Ectodermal cell (in vitro differentiated cells): ENCODE measurements at regions not wholly inside any gene's neighbourhood (a gene's known extent, or its start where the extent isn't known, plus 50 kb on each side); places are given as distances from the start of the nearest gene placed in this dataset.
"Not testable (repeated sequence)": the region's sequence is repeated elsewhere in the genome, so short reads cannot be mapped to it uniquely, and the experiment has no call there.

Experiments
- H3K27ac ChIP-seq: 2 replicates; pipeline ENCODE4 v1.7.0; 2013; ENCODE audit warnings: mild to moderate bottlenecking, low read depth, low read length; ENCODE audit not compliant: insufficient read depth, poor library complexity, severe bottlenecking
- H3K27me3 ChIP-seq: 2 replicates; pipeline ENCODE4 v1.7.0; 2013; ENCODE audit warnings: mild to moderate bottlenecking, low read length; ENCODE audit not compliant: insufficient read depth, control insufficient read depth, poor library complexity, severe bottlenecking
- H3K36me3 ChIP-seq: one replicate; pipeline ENCODE4 v1.7.0; 2013; ENCODE audit warnings: low read length; ENCODE audit not compliant: control insufficient read depth, insufficient read depth
- H3K4me1 ChIP-seq: one replicate; pipeline ENCODE4 v1.7.0; 2013; ENCODE audit warnings: low read length; ENCODE audit not compliant: control insufficient read depth, insufficient read depth
- H3K4me3 ChIP-seq: 2 replicates; pipeline ENCODE4 v1.7.0; 2013; ENCODE audit warnings: low read depth, low read length, control low read depth; ENCODE audit not compliant: insufficient read depth
- H3K9me3 ChIP-seq: 2 replicates; pipeline ENCODE4 v1.7.0; 2013; ENCODE audit warnings: mild to moderate bottlenecking, low read length, moderate library complexity; ENCODE audit not compliant: control insufficient read depth
- WGBS, 2 experiments: methylation state at CpG; one replicate each; pipeline ENCODE4 v1.1.7; 2013; ENCODE audit warnings: missing lambda C conversion rate in 2 of 2; 5-methylcytosine and 5-hydroxymethylcytosine counted together

DNA sequence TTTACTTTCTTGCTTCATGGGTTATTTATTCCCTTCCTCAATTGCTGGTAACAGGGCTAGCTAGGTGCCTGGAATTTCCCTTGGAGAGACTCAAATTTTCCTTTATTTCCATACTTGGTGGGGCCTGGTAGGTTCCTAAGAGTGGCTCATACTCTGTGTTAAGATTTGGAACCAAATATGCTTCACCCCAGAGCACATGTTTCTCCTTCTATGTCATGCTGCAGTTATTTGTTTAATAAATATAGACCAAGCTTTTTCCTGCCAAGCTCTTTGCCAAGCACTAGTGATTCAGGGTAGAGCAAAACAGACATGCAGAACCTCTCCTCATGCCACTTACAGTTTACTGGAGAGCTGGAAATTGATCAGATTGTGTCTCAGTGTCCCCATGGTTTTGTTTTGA, 290.3 kb upstream of the SGCD start:
- H3K9me3 ChIP-seq = no peaks in the 10 kb centered on the region
- H3K4me1 ChIP-seq = no peaks in the 10 kb centered on the region
- no peaks in the 10 kb centered on the region for H3K36me3 ChIP-seq
- H3K4me3 ChIP-seq = no peak overlapping the region
- H3K27ac ChIP-seq = no peak overlapping the region
- H3K27me3 ChIP-seq = no peaks in the 10 kb centered on the region

DNA sequence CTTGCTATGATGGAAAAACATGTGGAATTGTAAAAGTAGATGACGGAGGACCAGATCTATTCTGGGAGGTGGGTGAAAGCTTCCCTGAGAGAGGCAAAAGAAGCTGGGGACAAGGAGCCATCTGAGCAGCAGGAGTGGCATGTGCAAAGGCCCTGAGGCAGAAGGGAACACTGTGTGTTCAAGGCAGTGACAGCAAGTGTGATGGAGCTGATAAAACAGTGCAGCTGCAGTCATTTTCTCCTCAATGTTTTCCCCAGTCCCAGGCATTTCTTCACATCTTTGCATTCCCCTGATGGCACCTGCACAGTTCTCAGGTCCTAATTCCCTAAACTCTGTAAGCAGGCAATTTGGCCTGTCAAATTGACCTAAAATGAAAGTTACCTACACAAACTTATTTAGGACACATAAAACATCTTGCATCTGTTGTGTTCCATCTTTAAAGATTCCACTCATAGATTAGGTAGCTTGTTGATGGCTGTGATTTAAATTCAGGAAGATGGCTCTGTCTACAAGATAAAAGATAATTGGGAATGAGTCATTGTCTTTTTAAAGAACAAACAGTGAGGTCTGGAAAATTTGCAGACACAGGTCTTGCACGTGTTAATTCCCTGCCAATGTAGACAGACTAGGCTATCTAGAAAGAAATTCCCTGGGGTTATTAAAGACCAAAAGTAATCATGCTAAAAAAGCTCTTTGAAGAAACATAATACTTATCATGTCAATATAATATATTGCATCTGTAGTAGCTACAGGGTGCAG, 289.6 kb upstream of the SGCD start:
- Histone ChIP-seq H3K4me3 (no peak overlapping the region), H3K9me3 (no peaks in the 10 kb centered on the region), H3K27ac (no peak overlapping the region), H3K36me3 (no peaks in the 10 kb centered on the region), H3K4me1 (no peaks in the 10 kb centered on the region), H3K27me3 (no peaks in the 10 kb centered on the region)
- WGBS, 2 experiments = 91 to 92% methylated on average over 2 of the region's 2 CpGs

DNA sequence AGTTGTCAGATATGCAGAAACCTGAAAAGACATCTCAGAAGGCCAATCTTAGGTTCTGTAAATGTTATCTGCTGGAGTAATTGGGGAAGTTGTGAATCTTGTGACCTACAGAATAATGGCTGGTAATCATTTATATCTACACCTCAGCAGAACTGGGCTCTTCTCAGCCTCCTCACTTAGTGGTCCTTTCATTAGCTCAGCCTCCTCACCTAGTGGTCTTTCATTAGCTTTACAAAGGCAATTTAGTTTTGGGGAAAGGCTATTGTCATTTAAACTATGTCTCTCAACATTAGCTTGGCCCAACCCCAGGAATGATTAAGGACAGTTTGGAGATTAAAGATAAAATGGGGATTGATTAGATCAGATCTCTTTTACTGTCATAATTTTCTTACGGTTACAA, 284.2 kb upstream of the SGCD start:
- H3K4me3 ChIP-seq = no peak overlapping the region
- 79 to 100% methylated on average over 1 of the region's 1 CpG for WGBS, 2 experiments
- H3K4me1 ChIP-seq = peaks cover 4% of the 10 kb centered on the region
- no peaks in the 10 kb centered on the region for H3K27me3 ChIP-seq
- no peak overlapping the region for H3K27ac ChIP-seq
- H3K36me3 ChIP-seq = no peaks in the 10 kb centered on the region
- no peaks in the 10 kb centered on the region for H3K9me3 ChIP-seq

DNA sequence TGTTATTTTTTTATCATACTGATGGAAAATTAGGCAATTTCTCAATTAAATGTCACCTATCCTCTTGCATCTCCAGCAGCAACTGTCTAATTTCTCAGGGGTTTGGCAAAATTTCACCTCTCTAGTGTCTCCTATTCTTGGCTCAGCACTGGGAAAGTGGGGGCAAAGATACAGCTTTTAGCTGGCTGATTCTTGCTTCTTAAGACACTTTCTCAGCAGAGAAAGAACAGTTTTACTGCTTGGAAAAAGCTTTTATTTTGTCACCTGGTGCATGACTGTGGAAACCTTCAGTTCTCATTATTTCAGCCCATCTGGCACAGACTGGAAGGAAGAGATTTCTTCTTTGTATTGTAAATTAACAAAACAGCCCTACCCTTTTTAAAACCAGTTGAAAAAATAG, 283.6 kb upstream of the SGCD start:
- no peak overlapping the region for H3K4me3 ChIP-seq
- no peaks in the 10 kb centered on the region for H3K27me3 ChIP-seq
- H3K27ac ChIP-seq = no peak overlapping the region
- no peaks in the 10 kb centered on the region for H3K36me3 ChIP-seq
- no peaks in the 10 kb centered on the region for H3K9me3 ChIP-seq
- H3K4me1 ChIP-seq = peaks cover 4% of the 10 kb centered on the region

DNA sequence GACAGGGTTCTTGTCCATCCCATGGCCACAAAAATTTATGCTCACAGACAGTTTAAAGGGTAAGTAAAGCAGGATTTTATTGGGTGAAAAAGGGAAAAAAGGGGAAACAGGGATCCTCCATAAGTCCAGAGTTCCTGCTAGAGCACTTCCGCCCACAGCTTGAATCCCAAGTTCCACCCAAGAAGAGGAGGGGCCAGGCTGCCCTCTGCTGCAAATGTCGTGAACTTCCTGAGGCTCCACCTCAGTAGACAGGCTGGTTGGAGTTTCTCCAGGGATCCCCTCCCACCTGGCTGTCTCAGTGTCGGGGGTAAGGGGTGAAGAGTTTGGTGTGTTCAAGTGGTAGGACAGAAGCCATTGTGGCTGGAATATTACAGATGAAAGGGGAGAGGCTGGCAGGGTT, 275.0 kb upstream of the SGCD start:
- H3K27me3 ChIP-seq = no peaks in the 10 kb centered on the region
- no peaks in the 10 kb centered on the region for H3K9me3 ChIP-seq
- no peaks in the 10 kb centered on the region for H3K36me3 ChIP-seq
- no peaks in the 10 kb centered on the region for H3K4me1 ChIP-seq
- 65 to 73% methylated on average over 3 of the region's 3 CpGs for WGBS, 2 experiments
- no peak overlapping the region for H3K27ac ChIP-seq
- H3K4me3 ChIP-seq = no peak overlapping the region

DNA sequence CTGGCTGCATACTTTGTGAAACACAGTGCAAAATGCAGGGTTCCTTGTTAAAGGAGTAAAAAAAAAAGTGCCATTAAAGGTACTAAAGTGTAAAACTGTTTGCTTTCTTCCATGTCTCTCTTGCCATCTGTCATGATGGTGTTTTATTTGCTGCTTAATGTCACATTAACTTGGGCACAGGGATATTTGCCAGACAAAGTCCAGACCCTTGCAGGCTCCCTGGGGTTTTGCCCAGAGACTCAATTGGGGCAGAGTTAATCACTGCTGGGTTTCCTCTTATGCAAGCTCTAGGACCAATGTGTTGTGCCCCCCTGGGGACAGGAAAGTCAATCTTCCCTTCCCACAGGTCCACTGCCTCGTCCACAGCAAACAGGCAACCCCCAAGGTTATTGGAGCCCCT, 274.3 kb upstream of the SGCD start:
- no peaks in the 10 kb centered on the region for H3K4me1 ChIP-seq
- H3K4me3 ChIP-seq = no peak overlapping the region
- no peak overlapping the region for H3K27ac ChIP-seq
- H3K9me3 ChIP-seq = no peaks in the 10 kb centered on the region
- no peaks in the 10 kb centered on the region for H3K27me3 ChIP-seq
- no peaks in the 10 kb centered on the region for H3K36me3 ChIP-seq
- WGBS, 2 experiments = 68 to 77% methylated on average over 1 of the region's 1 CpG

DNA sequence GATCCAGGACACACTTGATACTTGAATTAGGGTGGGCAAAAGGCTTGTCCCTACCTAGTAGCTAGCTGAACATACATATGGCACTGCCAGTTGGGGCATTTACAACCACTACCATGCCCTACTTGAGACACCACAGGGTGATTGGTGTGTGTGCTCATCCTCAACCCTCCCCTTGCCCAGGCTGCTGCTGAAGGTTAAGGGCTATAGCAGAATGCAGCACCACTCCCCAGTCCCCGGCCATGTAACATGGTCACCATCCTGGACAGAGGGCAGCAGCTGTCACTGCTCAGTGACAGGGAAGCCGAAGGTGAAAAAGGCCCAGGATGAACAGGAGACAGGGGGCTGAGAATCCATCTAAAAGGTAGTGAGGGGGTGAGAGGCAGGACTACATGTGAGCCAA, 273.9 kb upstream of the SGCD start:
- Histone ChIP-seq H3K27ac (no peak overlapping the region), H3K4me3 (no peak overlapping the region), H3K4me1 (no peaks in the 10 kb centered on the region), H3K9me3 (no peaks in the 10 kb centered on the region), H3K36me3 (no peaks in the 10 kb centered on the region), H3K27me3 (no peaks in the 10 kb centered on the region)
- WGBS, 2 experiments = 92 to 98% methylated on average over 2 of the region's 2 CpGs

DNA sequence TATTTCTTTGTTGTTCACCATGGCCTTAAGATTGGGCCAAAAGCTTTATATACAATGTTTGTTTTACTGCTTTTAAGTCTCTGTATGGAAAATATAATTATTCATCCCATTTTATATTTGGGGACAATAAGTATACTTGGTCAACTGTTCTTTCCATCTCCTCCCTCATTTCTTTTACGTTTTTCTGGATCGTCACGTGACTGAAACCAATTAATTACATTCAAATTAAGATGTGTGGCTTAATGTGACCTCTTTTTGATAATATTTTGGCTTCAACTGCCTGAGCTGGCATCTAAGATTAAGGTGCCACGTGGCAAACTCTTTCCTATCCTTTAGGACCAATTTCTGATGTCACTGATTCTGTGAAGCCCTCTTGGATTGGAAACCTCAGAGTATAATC, 250.1 kb upstream of the SGCD start:
- Histone ChIP-seq H3K36me3 (no peaks in the 10 kb centered on the region), H3K4me1 (no peaks in the 10 kb centered on the region), H3K27ac (no peak overlapping the region), H3K27me3 (no peaks in the 10 kb centered on the region), H3K4me3 (no peak overlapping the region), H3K9me3 (no peaks in the 10 kb centered on the region)
- 87 to 93% methylated on average over 4 of the region's 4 CpGs for WGBS, 2 experiments

DNA sequence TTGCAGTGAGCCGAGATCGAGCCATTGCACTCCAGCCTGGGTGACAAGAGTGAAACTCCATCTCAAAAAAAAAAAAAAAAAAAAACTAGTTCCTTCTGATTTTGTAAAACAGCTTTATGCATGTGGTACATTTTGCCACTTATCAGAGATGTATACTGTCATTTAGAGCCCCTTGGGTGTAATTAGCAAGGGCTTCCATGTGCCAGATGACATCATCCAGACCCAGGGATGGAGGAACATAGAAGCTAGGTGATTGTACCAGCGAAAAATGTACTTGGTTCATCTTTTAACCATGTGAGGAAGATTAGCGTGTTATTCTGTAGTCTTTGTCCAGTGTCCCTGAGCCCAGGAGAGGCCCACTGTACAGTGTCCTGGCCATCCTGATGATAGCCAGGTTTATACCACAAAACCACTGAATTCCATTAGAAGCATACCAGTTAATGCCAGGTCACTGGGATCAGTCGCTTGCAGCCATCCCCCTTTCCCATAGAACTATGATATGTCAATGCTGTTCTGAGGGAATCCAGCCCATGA, 239.3 kb upstream of the SGCD start:
- H3K27me3 ChIP-seq = no peaks in the 10 kb centered on the region
- no peak overlapping the region for H3K4me3 ChIP-seq
- no peaks in the 10 kb centered on the region for H3K9me3 ChIP-seq
- no peaks in the 10 kb centered on the region for H3K36me3 ChIP-seq
- WGBS, 2 experiments = 94 to 96% methylated on average over 5 of the region's 5 CpGs
- H3K27ac ChIP-seq = no peak overlapping the region
- H3K4me1 ChIP-seq = no peaks in the 10 kb centered on the region

DNA sequence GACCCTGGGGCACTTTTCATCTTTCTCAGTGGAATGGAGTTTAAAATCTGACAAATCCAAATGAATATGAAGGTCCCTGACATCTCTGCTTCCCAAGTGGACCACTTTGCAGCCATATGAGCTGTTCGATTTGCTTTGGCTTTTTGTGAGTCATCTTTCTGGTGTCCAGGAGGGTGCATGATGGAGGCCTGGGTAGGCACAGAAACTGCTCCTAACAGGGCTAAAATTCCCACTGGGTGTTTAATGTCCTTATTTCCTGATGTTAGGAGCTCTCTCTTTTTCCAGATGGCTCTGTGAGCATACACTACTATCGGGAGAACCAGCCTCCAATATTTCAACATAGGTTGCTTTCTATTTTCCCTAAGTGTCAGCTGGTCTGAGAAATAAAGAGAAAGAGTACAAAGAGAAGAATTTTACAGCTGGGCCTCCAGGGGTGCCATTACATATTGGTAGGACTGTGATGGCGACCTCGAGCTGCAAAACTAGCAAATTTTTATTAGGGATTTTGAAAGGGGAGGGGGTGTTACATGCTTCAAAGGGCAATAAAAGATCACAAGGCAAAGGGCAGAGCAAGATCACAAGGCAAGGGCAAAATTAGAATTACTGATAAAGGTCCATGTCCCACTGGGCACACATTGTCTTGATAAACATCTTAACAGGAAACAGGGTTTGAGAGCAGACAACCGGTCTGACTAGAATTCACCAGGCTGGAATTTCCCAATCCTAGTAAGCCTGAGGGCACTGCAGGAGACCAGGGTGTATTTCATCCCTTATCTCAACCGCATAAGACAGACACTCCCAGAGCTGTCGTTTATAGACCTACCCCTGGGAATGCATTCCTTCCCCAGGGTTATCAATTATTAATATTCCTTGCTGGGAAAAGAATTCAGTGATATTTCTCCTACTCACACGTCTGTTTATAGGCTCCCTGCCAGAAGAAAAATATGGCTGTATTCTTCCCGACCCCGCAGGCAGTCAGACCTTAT, 236.7 kb upstream of the SGCD start:
- not testable (repeated sequence) for H3K27me3 ChIP-seq, H3K27ac ChIP-seq, H3K4me3 ChIP-seq, H3K36me3 ChIP-seq, H3K9me3 ChIP-seq, H3K4me1 ChIP-seq
- WGBS, 2 experiments = 89 to 93% methylated on average over 10 of the region's 10 CpGs
